Osteocyte (in vitro differentiated cells): ENCODE measurements at regions not wholly inside any gene's neighbourhood (a gene's known extent, or its start where the extent isn't known, plus 50 kb on each side); places are given as distances from the start of the nearest gene placed in this dataset.

Experiments
- DNase-seq: peaks from one replicate; pipeline ENCODE4 v3.0.0; 2021; ENCODE audit warnings: mixed read lengths; ENCODE audit not compliant: unreplicated experiment; ENCODE audit errors: extremely low spot score
- H3K27ac Mint-ChIP-seq: one replicate; pipeline ENCODE4 v1.8.0; 2021; ENCODE audit warnings: mild to moderate bottlenecking, mixed read lengths; ENCODE audit not compliant: unreplicated experiment
- H3K27me3 Mint-ChIP-seq: one replicate; pipeline ENCODE4 v1.8.0; 2021; ENCODE audit warnings: mixed read lengths; ENCODE audit not compliant: unreplicated experiment
- H3K36me3 Mint-ChIP-seq: one replicate; pipeline ENCODE4 v1.8.0; 2021; ENCODE audit warnings: mixed read lengths; ENCODE audit not compliant: unreplicated experiment
- H3K4me1 Mint-ChIP-seq: one replicate; pipeline ENCODE4 v1.8.0; 2021; ENCODE audit warnings: mixed read lengths; ENCODE audit not compliant: unreplicated experiment
- H3K4me3 Mint-ChIP-seq: one replicate; pipeline ENCODE4 v1.8.0; 2021; ENCODE audit warnings: mild to moderate bottlenecking, moderate library complexity, mixed read lengths; ENCODE audit not compliant: unreplicated experiment
- H3K9me3 Mint-ChIP-seq: one replicate; pipeline ENCODE4 v1.8.0; 2021; ENCODE audit warnings: mixed read lengths; ENCODE audit not compliant: unreplicated experiment
- CTCF ChIP-seq: fragments of 200-600 bp; sonication (generic); IDR thresholded peaks from 2 replicates; pipeline ENCODE4 v1.5.0; 2021; ENCODE audit warnings: antibody characterized with exemption, mild to moderate bottlenecking, moderate library complexity

- no peak for DNase-seq
- H3K9me3 Mint-ChIP-seq, result no peaks in the 10 kb centered on the region
- no peak overlapping the region for H3K4me3 Mint-ChIP-seq
- TF ChIP-seq CTCF, result no peak
- H3K27me3 Mint-ChIP-seq, result peaks cover 5% of the 10 kb centered on the region
- no peaks in the 10 kb centered on the region for H3K4me1 Mint-ChIP-seq
- no peak overlapping the region for H3K27ac Mint-ChIP-seq
- H3K36me3 Mint-ChIP-seq, result no peaks in the 10 kb centered on the region
Measured at GRCh38 chr13:112124141-112124540, 57.2 kb downstream of the SOX1 start.

- Mint-ChIP-seq H3K9me3 (no peaks in the 10 kb centered on the region), H3K36me3 (no peaks in the 10 kb centered on the region), H3K4me3 (no peak overlapping the region), H3K4me1 (no peaks in the 10 kb centered on the region), H3K27me3 (peaks cover 5% of the 10 kb centered on the region), H3K27ac (no peak overlapping the region)
- no peak for DNase-seq
- no peak for TF ChIP-seq CTCF
Measured at GRCh38 chr13:112127564-112128330, 60.8 kb downstream of the SOX1 start.

DNA sequence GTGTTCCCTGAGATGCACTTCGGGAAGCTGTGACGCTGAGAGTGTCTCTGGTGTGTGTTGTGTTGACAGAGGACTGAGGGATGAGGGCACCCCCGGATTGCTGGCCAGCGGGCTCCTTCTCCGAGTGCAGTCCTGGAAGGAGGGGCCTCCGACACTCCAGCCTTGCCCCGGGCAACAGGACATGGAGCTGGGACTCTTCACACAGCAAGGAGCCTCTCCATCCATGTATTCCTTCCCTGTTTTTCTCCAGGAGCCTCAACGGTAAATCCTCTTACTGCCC lies 61.3 kb downstream of the SOX1 start:
- no peaks in the 10 kb centered on the region for H3K9me3 Mint-ChIP-seq
- DNase-seq, result no peak
- peaks cover 3% of the 10 kb centered on the region for H3K27me3 Mint-ChIP-seq
- H3K4me1 Mint-ChIP-seq, result no peaks in the 10 kb centered on the region
- no peak overlapping the region for H3K4me3 Mint-ChIP-seq
- H3K27ac Mint-ChIP-seq, result no peak overlapping the region
- H3K36me3 Mint-ChIP-seq, result no peaks in the 10 kb centered on the region
- TF ChIP-seq CTCF, result no peak

DNA sequence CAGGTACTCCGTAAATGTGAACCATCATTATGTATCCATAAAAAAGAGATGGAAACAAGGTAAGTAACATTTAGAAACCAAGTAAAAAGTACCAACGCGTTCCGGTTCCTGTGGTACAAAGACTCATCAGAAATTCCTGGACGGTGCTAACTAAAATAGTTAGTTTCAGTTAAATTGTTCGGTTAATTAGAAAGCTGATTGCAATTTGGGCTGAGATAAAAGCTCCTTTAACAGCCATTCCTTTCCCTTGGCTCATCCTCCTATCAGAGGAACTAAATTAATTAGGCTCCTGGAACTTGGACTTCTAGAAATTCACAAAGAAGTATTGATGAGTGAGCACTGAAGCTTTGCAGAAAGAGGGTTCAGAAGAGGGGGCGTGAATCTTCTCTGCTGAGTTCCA lies 63.5 kb downstream of the SOX1 start:
- no peak overlapping the region for H3K4me3 Mint-ChIP-seq
- H3K27ac Mint-ChIP-seq, result no peak overlapping the region
- H3K27me3 Mint-ChIP-seq, result no peaks in the 10 kb centered on the region
- no peaks in the 10 kb centered on the region for H3K36me3 Mint-ChIP-seq
- no peak for TF ChIP-seq CTCF
- no peaks in the 10 kb centered on the region for H3K9me3 Mint-ChIP-seq
- no peaks in the 10 kb centered on the region for H3K4me1 Mint-ChIP-seq
- DNase-seq, result no peak

DNA sequence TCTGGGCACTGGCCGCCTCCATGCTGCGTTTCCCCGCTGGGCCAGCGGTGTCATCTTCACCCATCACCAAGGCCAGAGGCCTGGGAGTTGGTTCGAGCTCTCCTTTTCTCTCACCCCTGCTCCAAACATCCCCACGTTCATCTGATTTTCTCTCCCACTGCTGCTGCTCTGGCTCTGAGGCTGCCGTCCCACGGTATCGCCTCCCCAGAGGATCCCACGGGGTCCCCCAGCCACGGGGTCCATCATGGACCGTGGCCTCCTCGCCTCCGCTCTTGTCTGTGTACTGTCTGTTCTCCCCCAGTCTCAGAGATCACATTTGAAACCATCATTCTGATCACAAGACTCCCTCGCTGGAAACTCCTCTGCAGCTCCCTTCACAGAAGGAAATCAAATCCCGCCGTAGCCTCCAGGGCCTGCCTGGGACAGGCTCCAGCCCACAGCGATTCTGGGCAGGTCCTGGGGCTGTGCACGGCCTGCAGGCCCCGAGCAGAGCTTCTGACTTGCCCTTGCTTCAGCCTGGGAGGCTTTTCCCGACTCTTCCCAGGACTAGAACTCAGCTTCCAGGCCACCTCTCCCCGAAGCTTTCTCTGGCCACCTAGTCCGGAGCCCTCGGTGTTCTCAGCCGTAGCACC lies 64.2 kb downstream of the SOX1 start:
- Mint-ChIP-seq H3K9me3 (no peaks in the 10 kb centered on the region), H3K4me1 (no peaks in the 10 kb centered on the region), H3K36me3 (no peaks in the 10 kb centered on the region), H3K27ac (no peak overlapping the region), H3K27me3 (no peaks in the 10 kb centered on the region), H3K4me3 (no peak overlapping the region)
- no peak for TF ChIP-seq CTCF
- no peak for DNase-seq
